Ishikawa (cell line): ENCODE measurements at regions not wholly inside any gene's neighbourhood (a gene's known extent, or its start where the extent isn't known, plus 50 kb on each side); places are given as distances from the start of the nearest gene placed in this dataset.

Experiments
- CREB1 ChIP-seq: IDR thresholded peaks from 2 replicates; pipeline ENCODE4 v1.6.1; 2012; ENCODE audit warnings: low read depth
- EGR1 ChIP-seq: IDR thresholded peaks from 2 replicates; pipeline ENCODE4 v1.6.1; 2012
- EP300 ChIP-seq: IDR thresholded peaks from 2 replicates; pipeline ENCODE4 v1.6.1; 2012; ENCODE audit warnings: borderline replicate concordance
- MAX ChIP-seq: IDR thresholded peaks from 2 replicates; pipeline ENCODE4 v1.6.1; 2012
- RAD21 ChIP-seq: IDR thresholded peaks from 2 replicates; pipeline ENCODE4 v1.6.1; 2012; ENCODE audit warnings: low read depth
- TCF12 ChIP-seq: IDR thresholded peaks from 2 replicates; pipeline ENCODE4 v1.6.1; 2012; ENCODE audit warnings: low read depth
- YY1 ChIP-seq: IDR thresholded peaks from 2 replicates; pipeline ENCODE4 v1.6.1; 2012; ENCODE audit warnings: low read depth

DNA sequence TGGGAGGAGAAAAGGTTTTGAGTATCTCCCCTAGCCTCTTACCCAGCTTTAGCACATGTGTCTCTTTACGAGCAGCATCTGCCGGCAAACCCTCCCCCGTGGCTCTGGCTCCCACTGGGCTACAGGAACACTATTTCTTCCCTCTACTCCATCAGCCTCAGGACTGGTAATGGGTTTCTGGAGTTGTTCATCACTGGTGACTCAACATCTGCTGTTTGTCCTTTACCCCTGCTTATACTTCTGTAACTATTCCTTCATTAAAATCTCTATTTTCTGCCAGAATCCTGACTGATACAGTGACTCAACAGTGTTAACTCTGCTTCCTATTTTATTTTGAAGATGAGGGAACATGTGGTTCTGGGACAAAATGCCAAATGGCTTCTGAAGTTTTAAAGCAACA is 437.3 kb upstream of the HTR2A start:
- TF ChIP-seq YY1 (no peak), EP300 (no peak), EGR1 (no peak), RAD21 (no peak), CREB1 (no peak), TCF12 (no peak), MAX (no peak)
